ENCODE measurements at regions not wholly inside any gene's neighbourhood (a gene's known extent, or its start where the extent isn't known, plus 50 kb on each side); places are given as distances from the start of the nearest gene placed in this dataset.

- TF ChIP-seq CTCF (IDR thresholded peaks at IDR 0.05) (no peak), EP300 (IDR thresholded peaks at IDR 0.05) (no peak), POLR2A (IDR thresholded peaks at IDR 0.05) (no peak)
Observed at GRCh38 chr17:72244494-72244893, 123.7 kb downstream of the SOX9 start.

All from ovary (tissue), 3 donors.